HEK293 (cell line): ENCODE measurements at regions not wholly inside any gene's neighbourhood (a gene's known extent, or its start where the extent isn't known, plus 50 kb on each side); places are given as distances from the start of the nearest gene placed in this dataset.

Source experiments
- CTCF ChIA-PET: fragments of 350-600 bp; formaldehyde crosslinking; extraction: SDS; loops from one replicate; lab custom pipeline; 2021; ENCODE audit warnings: antibody characterized with exemption; lab: Yijun Ruan, JAX
- POLR2A ChIA-PET: fragments of 300-600 bp; formaldehyde crosslinking; extraction: SDS; loops from one replicate; lab custom pipeline; 2020; ENCODE audit warnings: antibody characterized with exemption, inconsistent platforms; lab: Yijun Ruan, JAX
- H3K27ac ChIP-seq: fragments of 200-500 bp; sonication (Bioruptor generic); 2 replicates; pipeline ENCODE4 v1.5.1; 2014; ENCODE audit warnings: low read depth, low read length, control low read depth, inconsistent platforms; ENCODE audit errors: extremely low read depth
- H3K36me3 ChIP-seq, 2 experiments: fragments of 200-500 bp in 1 of 2; sonication (Bioruptor generic) in 1 of 2; 1 replicate in 1 of 2; 2 replicates in 1 of 2; pipeline ENCODE4 v1.5.1; 2014 to 2017; ENCODE audit warnings: inconsistent platforms in 2 of 2, low read length in 2 of 2; ENCODE audit not compliant: control insufficient read depth in 2 of 2, insufficient read depth in 1 of 2
- H3K4me1 ChIP-seq: fragments of 200-500 bp; sonication (Bioruptor generic); 2 replicates; pipeline ENCODE4 v1.5.1; 2014; ENCODE audit warnings: mild to moderate bottlenecking, low read length, inconsistent platforms; ENCODE audit not compliant: control insufficient read depth, insufficient read depth
- H3K4me3 ChIP-seq: 2 replicates; pipeline ENCODE4 v1.5.1; 2011; ENCODE audit warnings: low read depth, mild to moderate bottlenecking, control low read depth, low read length, moderate library complexity
- H3K9me3 ChIP-seq: fragments of 200-500 bp; sonication (Bioruptor generic); 2 replicates; pipeline ENCODE4 v1.5.1; 2014; ENCODE audit warnings: low read depth, low read length, inconsistent platforms; ENCODE audit not compliant: control insufficient read depth, insufficient read depth
- BCL11B ChIP-seq: fragments of 450-650 bp; formaldehyde crosslinking; IDR thresholded peaks from 2 replicates; pipeline ENCODE4 v1.5.1; 2016; ENCODE audit warnings: low read depth, missing biosample characterization, missing genetic modification characterization
- GLIS2 ChIP-seq: fragments of 450-650 bp; formaldehyde crosslinking; IDR thresholded peaks from 2 replicates; pipeline ENCODE4 v1.5.1; 2016; ENCODE audit warnings: missing biosample characterization, missing genetic modification characterization
- PRDM1 ChIP-seq: fragments of 450-650 bp; formaldehyde crosslinking; IDR thresholded peaks from 2 replicates; pipeline ENCODE4; 2016; ENCODE audit warnings: missing biosample characterization, missing genetic modification characterization
- REPIN1 ChIP-seq: fragments of 450-650 bp; formaldehyde crosslinking; IDR thresholded peaks from 2 replicates; pipeline ENCODE4 v1.5.1; 2017; ENCODE audit warnings: missing biosample characterization, missing genetic modification characterization, low read depth
- SP7 ChIP-seq: fragments of 450-650 bp; formaldehyde crosslinking; IDR thresholded peaks from 2 replicates; pipeline ENCODE4 v1.5.1; 2016; ENCODE audit warnings: missing biosample characterization, missing genetic modification characterization
- ZBTB48 ChIP-seq: fragments of 450-650 bp; formaldehyde crosslinking; IDR thresholded peaks from 2 replicates; pipeline ENCODE4 v1.5.1; 2016; ENCODE audit warnings: missing biosample characterization, missing genetic modification characterization
- ZFP3 ChIP-seq: fragments of 450-650 bp; formaldehyde crosslinking; IDR thresholded peaks from 2 replicates; pipeline ENCODE4 v1.5.1; 2016; ENCODE audit warnings: low read depth, missing biosample characterization, missing genetic modification characterization
- ZFP37 ChIP-seq: fragments of 450-650 bp; formaldehyde crosslinking; IDR thresholded peaks from 2 replicates; pipeline ENCODE4 v1.5.1; 2016; ENCODE audit warnings: missing biosample characterization, missing genetic modification characterization
- ZNF112 ChIP-seq: fragments of 450-650 bp; formaldehyde crosslinking; IDR thresholded peaks from 2 replicates; pipeline ENCODE4 v1.5.0; 2017; ENCODE audit warnings: missing biosample characterization, missing genetic modification characterization
- ZNF133 ChIP-seq: fragments of 450-650 bp; formaldehyde crosslinking; IDR thresholded peaks from 2 replicates; pipeline ENCODE4 v1.5.1; 2016; ENCODE audit warnings: missing biosample characterization, missing genetic modification characterization
- ZNF169 ChIP-seq: fragments of 450-650 bp; formaldehyde crosslinking; IDR thresholded peaks from 2 replicates; pipeline ENCODE4 v1.5.1; 2016; ENCODE audit warnings: missing biosample characterization, missing genetic modification characterization
- ZNF292 ChIP-seq: fragments of 450-650 bp; formaldehyde crosslinking; IDR thresholded peaks from 2 replicates; pipeline ENCODE4 v1.5.1; 2016; ENCODE audit warnings: low read depth, missing biosample characterization, missing genetic modification characterization, borderline replicate concordance
- ZNF548 ChIP-seq: fragments of 450-650 bp; formaldehyde crosslinking; IDR thresholded peaks from 2 replicates; pipeline ENCODE4 v1.5.1; 2016; ENCODE audit warnings: missing biosample characterization, missing genetic modification characterization
- ZNF558 ChIP-seq: fragments of 450-650 bp; formaldehyde crosslinking; IDR thresholded peaks from 2 replicates; pipeline ENCODE4 v1.5.1; 2016; ENCODE audit warnings: missing biosample characterization, missing genetic modification characterization
- ZNF610 ChIP-seq: fragments of 450-650 bp; formaldehyde crosslinking; IDR thresholded peaks from 2 replicates; pipeline ENCODE4 v1.5.1; 2016; ENCODE audit warnings: missing biosample characterization, missing genetic modification characterization, borderline replicate concordance
- ZNF621 ChIP-seq: fragments of 450-650 bp; formaldehyde crosslinking; IDR thresholded peaks from 2 replicates; pipeline ENCODE4 v1.5.1; 2017; ENCODE audit warnings: missing biosample characterization, missing genetic modification characterization
- ZNF677 ChIP-seq: fragments of 450-650 bp; IDR thresholded peaks from 2 replicates; pipeline ENCODE4 v1.5.0; 2018; ENCODE audit warnings: missing biosample characterization, mild to moderate bottlenecking, missing genetic modification characterization, moderate library complexity
- ZNF701 ChIP-seq: fragments of 450-650 bp; formaldehyde crosslinking; IDR thresholded peaks from 2 replicates; pipeline ENCODE4 v1.5.1; 2016; ENCODE audit warnings: missing biosample characterization, missing genetic modification characterization
- ZNF843 ChIP-seq: fragments of 450-650 bp; formaldehyde crosslinking; IDR thresholded peaks from 2 replicates; pipeline ENCODE4 v1.5.1; 2016; ENCODE audit warnings: missing biosample characterization, missing genetic modification characterization
- ZSCAN23 ChIP-seq: fragments of 450-650 bp; formaldehyde crosslinking; IDR thresholded peaks from 2 replicates; pipeline ENCODE4 v1.5.1; 2016; ENCODE audit warnings: missing biosample characterization, missing genetic modification characterization
- TF ChIP-seq, protein P1 (sequence below): fragments of 450-650 bp; formaldehyde crosslinking; IDR thresholded peaks from 2 replicates; pipeline ENCODE4 v1.5.1; 2016; ENCODE audit warnings: missing biosample characterization, missing genetic modification characterization
- TF ChIP-seq, protein P2 (sequence below): fragments of 450-650 bp; formaldehyde crosslinking; IDR thresholded peaks from 2 replicates; pipeline ENCODE4 v1.5.1; 2016; ENCODE audit warnings: missing biosample characterization, missing genetic modification characterization

- Histone ChIP-seq H3K9me3 (no peaks in the 10 kb centered on the region), H3K4me3 (no peak overlapping the region), H3K36me3 (no peaks in the 10 kb centered on the region), H3K4me1 (no peaks in the 10 kb centered on the region), H3K27ac (no peak overlapping the region)
- POLR2A ChIA-PET: no interaction called here
- no peak for TF ChIP-seq ZFP37 (tag by site-specific recombination)
- no peak for TF ChIP-seq GLIS2 (tag by site-specific recombination)
- TF ChIP-seq ZBTB48: no peak
- CTCF ChIA-PET: no interaction called here
Observed at GRCh38 chr18:77851802-77852201, 602.2 kb downstream of the GALR1 start.

GRCh38 chr18:77853859-77854258 lies 604.2 kb downstream of the GALR1 start:
- Histone ChIP-seq H3K36me3 (no peaks in the 10 kb centered on the region), H3K9me3 (no peaks in the 10 kb centered on the region), H3K27ac (no peak overlapping the region), H3K4me3 (no peak overlapping the region), H3K4me1 (0 out of 2 replicates have a peak, but pooled peaks cover 2% of the 10 kb centered on the region)
- no peak for TF ChIP-seq BCL11B
- no peak for TF ChIP-seq ZSCAN23 (tag by site-specific recombination)
- TF ChIP-seq ZNF133 (tag by site-specific recombination): no peak
- no peak for TF ChIP-seq ZNF677
- no peak for TF ChIP-seq ZNF610 (tag by site-specific recombination)
- no peak for TF ChIP-seq ZNF621 (tag by site-specific recombination)
- TF ChIP-seq ZNF548 (tag by site-specific recombination): no peak
- no peak for TF ChIP-seq ZNF843 (tag by site-specific recombination)
- TF ChIP-seq ZNF701: no peak
- ChIA-PET CTCF (no interaction called here), POLR2A (no interaction called here)

DNA sequence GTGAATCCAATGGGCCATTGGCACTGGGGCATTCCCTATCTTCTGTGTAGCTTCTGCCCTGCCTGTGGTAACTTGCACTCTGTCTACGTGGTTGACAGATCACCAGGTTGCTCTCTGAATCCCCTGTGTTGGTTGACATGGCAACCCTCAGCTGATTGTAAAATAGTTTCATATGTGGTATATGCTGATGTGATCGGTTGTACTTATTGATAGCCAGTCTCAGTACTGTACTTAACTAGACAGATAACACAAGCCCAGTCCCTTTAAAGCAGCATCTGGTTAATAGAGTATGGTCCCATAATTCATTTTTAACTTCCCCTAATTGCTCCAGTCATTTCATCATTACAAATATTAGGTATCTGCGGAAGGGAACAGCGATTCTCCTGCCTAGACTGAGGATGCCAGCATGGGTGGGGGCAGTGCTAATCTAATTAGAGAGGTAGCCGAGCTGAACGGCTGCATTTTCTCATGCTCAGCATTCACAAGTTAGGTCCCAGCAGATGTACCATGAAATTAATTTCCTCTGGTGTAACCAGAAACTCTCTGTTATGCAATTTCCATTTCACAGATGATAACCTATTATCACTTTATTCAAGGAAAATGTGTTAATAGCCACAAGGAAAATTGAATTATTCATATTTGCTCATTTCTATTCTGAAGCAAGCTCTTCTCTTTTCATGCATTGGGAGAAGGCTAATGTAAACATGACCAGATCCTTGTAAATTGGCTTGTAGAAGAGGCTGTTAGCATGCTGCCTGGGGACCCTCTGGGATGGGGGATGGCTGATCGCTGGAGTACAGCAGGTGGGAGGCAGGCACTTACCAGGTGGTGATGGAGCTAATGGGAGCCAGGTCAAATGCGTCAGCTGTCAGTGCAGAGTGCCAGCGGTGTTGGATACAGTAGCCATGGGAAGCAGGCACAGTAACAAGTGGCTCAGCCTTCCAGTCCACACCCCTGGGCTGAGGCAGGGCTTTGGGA lies 608.3 kb downstream of the GALR1 start:
- no peak overlapping the region for H3K4me3 ChIP-seq
- H3K36me3 ChIP-seq: no peaks in the 10 kb centered on the region
- POLR2A ChIA-PET: no interaction called here
- no peaks in the 10 kb centered on the region for H3K9me3 ChIP-seq
- TF ChIP-seq ZNF169 (tag by site-specific recombination) (no peak), ZNF112 (no peak), ZNF558 (tag by site-specific recombination) (no peak), ZNF292 (tag by site-specific recombination) (no peak), PRDM1 (tag by site-specific recombination) (no peak), SP7 (tag by site-specific recombination) (no peak), ZFP3 (no peak), REPIN1 (no peak)
- TF ChIP-seq, protein P1, sequence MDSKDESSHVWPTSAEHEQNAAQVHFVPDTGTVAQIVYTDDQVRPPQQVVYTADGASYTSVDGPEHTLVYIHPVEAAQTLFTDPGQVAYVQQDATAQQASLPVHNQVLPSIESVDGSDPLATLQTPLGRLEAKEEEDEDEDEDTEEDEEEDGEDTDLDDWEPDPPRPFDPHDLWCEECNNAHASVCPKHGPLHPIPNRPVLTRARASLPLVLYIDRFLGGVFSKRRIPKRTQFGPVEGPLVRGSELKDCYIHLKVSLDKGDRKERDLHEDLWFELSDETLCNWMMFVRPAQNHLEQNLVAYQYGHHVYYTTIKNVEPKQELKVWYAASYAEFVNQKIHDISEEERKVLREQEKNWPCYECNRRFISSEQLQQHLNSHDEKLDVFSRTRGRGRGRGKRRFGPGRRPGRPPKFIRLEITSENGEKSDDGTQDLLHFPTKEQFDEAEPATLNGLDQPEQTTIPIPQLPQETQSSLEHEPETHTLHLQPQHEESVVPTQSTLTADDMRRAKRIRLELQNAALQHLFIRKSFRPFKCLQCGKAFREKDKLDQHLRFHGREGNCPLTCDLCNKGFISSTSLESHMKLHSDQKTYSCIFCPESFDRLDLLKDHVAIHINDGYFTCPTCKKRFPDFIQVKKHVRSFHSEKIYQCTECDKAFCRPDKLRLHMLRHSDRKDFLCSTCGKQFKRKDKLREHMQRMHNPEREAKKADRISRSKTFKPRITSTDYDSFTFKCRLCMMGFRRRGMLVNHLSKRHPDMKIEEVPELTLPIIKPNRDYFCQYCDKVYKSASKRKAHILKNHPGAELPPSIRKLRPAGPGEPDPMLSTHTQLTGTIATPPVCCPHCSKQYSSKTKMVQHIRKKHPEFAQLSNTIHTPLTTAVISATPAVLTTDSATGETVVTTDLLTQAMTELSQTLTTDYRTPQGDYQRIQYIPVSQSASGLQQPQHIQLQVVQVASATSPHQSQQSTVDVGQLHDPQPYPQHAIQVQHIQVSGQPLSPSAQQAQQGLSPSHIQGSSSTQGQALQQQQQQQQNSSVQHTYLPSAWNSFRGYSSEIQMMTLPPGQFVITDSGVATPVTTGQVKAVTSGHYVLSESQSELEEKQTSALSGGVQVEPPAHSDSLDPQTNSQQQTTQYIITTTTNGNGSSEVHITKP (tag by site-specific recombination): no peak
- TF ChIP-seq, protein P2, sequence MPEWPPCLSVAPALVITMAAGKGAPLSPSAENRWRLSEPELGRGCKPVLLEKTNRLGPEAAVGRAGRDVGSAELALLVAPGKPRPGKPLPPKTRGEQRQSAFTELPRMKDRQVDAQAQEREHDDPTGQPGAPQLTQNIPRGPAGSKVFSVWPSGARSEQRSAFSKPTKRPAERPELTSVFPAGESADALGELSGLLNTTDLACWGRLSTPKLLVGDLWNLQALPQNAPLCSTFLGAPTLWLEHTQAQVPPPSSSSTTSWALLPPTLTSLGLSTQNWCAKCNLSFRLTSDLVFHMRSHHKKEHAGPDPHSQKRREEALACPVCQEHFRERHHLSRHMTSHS (tag by site-specific recombination): no peak
- CTCF ChIA-PET: interaction anchor here (0.6 to 1.0 kb wide), 2 partner anchors 10 to 1390 kb away, joined by 3 read pairs; no protein-coding TSS in a partner anchor
- no peak overlapping the region for H3K27ac ChIP-seq
- H3K4me1 ChIP-seq: 0 out of 2 replicates have a peak, but pooled peaks cover 2% of the 10 kb centered on the region
